ENCODE measurements at regions not wholly inside any gene's neighbourhood (a gene's known extent, or its start where the extent isn't known, plus 50 kb on each side); places are given as distances from the start of the nearest gene placed in this dataset.

DNA sequence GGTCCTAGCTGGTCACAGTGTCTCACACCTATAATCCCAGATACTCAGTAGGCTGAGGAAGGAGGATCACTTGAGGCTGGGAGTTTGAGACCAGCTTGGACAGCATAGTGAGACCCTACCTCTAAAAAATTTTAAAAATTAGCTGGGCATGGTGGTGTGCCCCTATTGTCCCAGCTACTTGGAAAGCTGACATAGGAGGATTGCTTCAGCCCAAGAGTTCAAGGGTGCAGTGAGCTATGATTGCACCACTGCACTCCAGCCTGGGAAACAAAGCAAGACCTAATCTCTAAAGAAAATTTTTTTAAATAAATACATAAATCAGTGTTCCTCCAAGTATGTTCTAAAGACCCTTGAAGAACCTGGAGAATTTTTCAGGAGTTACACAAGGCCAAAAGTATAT lies 50.6 kb upstream of the GNAO1 start:
- no peak for DNase-seq

DNA sequence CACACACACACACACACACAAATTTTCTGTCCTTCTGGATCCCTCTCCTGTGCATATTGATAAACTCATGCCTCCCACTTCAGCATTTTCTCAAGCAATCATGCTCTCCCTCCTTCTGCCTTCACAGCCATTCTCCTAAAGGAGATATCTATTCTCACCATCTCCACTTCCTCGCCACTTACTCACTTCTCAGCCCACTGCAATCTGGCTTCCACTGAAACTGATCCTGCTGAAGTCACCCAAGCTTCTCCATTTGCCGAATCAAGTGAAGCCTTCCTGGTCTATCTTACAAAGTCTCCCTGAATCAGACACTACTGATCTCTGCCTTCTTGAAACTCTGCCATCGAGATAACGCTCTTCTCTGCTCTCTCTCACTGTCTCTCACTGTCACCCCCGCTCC lies 54.0 kb upstream of the GNAO1 start:
- no peak for DNase-seq

DNA sequence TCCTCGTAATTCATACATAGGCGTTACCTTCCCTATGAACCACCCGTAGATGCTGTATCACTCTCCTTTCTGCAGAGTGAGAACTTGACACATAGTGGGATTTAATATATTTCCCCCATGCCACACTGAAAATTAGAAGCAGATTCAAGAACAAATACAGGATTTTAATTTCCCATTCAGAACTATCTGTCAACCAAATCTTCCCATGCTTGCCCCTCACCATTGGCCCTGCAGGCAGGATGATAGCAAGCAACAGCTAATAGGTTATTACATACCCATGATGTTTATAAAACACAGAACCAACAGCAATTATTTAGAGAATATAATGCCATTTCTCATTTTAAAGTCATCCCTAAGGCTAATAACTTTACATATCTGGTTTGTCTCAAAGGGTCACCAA lies 55.0 kb upstream of the GNAO1 start:
- no peak for DNase-seq

DNA sequence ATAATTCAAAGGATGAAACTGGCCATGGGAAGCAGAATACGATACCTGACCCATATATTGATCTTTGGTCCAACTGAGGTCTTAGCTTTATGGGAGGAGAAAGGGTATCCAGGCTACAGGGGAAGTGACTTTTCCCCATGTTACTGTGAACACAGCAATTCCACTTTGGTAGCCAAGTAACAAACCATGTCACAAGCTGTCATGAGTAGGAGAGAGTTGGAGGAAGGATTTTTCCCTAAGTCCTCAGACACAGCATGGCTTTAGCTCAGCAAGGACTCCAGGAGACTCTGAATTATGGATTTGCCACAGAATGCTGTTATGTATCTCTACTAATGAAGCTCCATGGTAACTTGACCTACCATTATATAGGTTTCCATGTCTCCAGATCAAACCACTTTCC lies 56.5 kb upstream of the GNAO1 start:
- no peak for DNase-seq

DNA sequence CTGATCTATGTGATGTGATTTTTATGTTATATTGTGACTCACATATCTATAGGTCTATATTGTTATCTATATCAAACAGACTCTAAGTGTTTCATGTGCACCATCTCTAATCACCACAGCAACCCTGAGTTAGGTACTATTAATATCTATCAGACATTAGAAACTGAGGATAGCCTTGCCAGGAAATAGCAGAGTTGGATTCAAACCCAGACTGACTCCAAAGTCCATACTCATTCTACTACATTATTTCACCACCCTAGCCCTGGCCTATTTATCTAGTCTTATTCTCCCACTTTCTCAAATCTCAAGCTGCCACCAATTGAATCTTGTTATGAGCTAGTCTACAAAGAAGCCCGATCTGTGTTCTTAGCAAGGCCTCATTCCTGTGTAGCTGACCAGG lies 65.4 kb upstream of the GNAO1 start:
- DNase-seq = no peak

DNA sequence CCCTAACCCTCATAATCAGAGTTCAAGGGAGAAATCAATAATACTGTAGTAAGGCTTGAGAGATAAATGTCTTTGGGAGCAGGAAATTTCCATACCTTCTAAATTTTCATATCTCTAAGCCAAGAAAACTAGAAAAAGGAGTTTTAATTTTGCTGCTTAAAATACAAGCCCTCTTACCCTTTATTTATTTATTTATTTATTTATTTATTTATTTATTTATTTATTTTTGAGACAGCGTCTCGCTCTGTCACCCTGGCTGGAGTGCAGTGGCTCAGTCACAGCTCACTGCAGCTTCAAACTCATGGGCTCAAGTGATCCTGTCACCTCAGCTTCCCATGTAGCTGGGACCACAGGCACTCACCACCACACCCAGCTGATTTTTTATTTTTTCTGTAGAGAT lies 69.0 kb upstream of the GNAO1 start:
- DNase-seq = no peak

DNA sequence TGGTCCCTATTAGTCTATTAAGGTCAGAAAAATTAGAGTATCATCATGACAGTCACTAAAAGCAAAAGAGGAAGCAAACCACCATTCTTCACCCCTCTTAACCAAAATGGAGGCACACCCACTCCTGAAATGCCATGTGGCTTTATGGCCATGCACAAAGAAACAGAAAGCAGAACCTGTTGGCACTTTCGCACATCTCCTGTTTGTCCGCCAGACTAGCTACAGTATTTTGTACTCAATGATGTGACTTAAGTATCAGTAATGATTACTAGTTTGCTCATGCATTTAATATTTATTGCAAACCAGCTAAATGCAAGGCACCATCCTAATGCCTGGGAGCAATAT lies 70.2 kb upstream of the GNAO1 start:
- DNase-seq = no peak

DNA sequence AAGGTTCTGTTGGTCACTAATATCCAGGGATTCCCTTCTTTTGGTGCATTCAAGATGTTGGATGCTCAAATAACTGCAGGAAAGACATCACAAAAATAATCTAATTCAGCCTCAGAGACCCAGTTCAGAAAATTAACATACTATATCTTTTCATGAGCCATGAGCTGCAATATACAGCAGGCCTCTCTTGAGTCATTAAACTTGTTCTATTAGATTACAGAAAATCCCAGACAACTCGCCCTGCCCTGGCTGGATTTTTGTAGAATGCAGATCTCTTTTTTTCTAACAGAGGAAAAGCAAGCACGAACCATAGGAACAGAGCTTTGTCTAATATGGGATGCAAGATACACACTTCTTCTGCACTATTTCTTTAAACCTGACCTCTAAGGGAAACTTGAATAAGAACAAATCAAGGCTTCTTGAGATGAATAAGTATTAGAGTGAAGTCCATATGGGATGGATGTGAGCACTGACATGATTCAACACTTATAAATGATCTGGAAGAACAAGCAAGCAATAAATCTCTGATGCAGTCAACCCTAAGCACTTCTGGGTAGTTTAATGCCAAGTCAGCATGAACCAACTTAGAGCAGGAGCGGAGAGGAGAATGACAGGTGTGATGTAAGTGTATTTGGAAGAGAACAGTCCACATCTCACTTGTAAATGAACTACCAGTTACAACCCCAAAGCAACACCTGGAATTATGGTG lies 70.7 kb upstream of the GNAO1 start:
- DNase-seq = no peak

DNA sequence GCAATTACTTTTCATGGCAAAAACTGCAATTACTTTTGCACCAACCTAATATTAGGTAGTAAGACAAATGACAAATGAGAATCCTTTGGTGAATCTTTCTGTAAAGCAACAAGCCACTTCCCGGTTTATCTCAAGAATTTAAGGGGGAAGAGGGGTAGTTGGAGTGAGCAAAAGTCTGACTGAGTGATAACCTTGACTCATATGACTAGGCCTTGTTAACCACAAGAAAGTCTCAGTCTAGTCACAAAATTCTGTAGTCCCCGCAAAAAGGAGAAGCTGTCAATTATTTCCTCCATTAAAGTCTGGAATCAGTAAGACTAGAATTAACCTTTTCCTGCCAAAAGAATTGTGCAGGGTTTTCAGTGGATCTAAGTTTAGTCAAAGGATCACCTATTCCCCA lies 72.2 kb upstream of the GNAO1 start:
- DNase-seq = no peak

DNA sequence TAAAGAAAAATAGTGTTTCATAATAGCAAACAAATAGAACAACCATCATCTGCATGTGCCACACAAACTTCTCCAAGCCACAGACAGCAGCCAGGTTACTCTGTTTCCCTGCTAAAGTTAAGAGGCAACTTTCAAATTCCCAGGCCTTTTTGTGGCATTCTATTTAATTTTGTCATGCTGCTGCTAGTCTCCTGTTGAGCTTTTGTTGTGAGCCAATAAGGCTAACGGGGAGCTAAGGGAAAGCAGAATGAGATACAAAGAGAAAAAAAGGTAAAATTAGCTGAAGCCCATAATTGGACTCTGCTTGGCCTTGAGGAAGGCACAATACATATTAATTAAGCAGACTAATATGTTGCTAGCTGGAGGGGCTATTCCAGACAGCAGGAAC lies 74.7 kb upstream of the GNAO1 start:
- no peak for DNase-seq

DNA sequence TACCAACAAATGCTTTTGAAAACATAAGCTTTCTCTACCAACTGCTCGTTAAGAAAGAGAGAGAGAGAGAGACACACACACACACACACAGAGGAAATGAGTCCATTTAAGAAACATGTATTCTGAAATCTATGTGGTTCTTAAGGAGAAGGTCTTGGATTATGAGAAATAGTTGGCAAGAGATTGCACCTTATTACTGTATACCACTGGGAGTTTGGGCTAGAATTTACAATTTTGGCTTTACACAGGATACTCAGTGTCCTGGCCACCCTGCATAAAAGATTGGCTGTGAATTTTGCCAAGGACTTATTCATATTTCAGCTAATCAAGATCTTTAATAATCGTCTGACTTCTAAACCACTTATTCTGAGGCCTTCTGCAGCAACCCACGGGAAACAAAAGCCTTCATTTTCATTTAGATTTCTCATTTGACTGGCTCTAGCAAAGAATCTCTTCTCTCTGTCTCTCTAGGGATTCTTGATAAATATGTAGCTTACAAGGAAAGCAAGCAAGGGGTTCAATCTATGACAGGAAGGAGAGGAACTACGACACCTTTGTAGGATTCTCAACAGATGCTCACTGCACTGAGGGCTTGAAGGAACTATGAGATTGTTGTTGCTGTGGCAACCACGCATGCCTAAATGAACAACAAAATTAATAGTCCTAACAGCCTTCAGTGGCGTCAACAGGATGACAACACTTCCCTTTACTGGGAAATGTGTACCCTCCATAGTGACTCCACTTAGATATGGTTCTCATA lies 75.3 kb upstream of the GNAO1 start:
- DNase-seq = no peak

DNA sequence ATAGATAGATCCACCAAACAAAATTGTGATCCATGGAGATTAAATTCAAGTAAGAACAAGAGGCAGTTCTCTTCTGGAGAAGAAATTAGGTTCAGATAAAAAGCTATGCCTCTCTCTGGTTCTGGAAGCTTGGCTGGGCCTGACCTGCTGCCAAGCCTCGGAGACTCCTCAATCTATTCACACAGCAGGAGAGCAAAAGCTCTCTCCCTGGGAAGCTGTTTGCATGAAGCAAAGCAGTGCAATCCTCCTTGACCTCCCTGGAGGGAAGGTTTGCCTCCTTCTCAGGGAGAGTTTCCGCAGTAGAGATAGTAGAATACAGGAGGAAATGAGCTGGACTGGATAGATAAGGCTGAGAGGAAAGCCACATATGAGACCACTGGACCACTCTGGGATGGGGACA lies 78.1 kb upstream of the GNAO1 start:
- DNase-seq = no peak

DNA sequence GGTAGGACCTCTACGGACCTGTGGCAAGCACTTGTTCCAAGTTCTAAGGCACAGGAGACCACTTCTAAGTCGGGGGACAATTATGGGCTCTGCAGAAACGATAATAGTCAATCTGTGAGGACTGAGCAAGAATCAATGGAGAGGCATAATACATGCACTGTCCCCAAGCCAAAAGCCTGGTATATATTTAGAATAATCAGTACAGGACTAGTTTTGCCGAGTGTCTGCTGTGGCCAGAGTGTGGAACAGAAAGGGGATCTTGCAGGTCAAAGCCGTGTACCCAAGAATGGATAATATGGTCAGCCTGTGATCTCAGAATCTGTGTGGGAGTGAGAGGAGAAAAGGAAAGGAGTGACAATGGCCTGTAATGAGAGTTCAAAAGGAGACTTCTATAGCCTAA lies 80.2 kb upstream of the GNAO1 start:
- DNase-seq = no peak

DNA sequence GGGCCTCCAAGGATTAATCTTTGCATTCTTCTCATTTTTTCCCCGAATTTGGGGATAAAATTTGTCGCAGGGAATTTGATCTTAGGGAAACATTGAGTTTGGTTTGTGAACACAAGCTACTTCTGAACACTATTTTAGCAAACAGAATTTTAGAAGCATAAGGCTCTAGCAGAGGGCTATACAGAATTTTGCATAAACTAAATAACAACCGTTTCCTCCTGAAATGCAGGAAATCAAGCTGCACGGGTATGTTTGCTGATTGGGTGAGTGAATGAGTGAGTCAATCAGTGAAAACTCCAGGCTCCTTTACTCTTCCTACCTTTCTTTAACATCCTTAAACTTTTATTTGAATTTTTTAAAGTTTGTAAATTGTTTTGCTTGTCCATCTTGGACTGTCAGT lies 81.3 kb upstream of the GNAO1 start:
- no peak for DNase-seq

DNA sequence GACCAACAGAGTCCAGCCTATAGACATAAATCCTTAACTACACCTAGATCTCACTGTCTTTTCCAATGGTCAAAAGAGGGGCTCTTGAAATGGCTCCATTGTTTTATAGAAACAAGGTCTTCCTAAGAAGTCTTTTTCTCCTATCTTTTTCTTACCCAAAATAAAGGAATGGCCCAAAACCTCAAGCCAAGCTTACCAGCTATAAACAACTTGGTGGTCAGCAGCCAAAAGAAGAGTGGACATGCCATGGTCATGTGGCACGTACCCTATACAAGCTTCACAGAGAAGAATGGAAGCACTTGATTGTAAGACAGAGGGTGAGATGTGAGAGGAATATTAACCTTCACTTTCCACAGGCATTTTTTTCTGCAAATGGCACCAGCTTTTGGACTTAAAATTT lies 82.1 kb upstream of the GNAO1 start:
- no peak for DNase-seq

DNA sequence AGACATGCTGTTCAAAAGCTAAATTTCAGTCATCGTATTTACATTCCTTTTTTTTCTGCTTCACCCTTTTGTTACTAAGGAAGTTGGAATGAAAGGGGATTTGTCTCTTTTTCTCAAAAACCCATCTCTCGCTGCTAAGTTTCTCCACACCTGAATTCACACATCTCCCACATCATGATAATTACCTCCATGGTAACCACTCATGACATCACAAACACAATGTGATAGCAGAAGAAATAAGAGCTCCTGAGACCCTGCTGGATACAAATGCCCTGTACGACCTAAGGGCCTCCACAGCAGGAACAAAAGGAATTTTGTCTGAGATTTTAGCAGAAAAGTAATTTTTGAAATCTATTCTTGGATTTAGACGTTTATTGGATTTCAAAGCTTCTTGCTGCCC lies 82.6 kb upstream of the GNAO1 start:
- DNase-seq = no peak

DNA sequence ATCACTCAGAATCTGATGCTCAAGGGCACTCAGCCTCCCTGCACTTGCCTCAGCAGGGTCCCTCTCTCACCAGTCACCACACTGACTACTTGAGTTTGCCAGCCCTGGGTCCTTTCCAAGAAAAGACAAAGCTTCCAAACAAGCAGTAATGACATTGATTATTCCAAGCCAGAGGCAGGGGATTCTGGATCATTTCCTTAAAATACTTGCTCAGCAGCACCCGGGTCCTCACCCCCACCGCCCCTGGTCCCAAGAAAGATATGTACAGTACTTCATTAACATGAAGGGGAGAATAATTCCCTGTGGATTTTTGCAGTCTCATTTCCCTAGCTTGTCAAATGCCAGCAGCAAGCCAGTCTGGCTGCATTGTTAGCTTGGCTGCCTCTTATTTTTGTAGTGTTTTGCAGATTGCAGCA lies 83.2 kb upstream of the GNAO1 start:
- DNase-seq = no peak

DNA sequence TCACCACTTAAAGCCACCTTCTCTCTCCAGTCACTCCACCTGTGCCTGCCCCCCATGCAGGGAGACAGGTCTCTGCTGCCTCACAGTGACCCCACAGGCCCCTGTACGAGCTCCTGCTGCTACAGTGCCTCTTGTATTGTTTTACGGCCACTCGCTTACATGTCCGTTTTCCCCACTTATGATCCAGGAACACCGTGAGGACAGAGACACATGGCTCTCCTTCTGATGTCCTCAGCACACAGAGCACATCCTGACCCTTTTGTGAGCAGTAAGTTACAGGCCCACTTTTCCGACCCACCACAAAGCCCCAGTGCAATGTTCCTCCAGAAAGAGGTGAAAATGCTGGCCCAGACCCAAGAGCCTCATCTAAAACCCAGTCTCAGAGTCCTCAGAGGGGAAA lies 84.8 kb upstream of the GNAO1 start:
- DNase-seq = no peak

DNA sequence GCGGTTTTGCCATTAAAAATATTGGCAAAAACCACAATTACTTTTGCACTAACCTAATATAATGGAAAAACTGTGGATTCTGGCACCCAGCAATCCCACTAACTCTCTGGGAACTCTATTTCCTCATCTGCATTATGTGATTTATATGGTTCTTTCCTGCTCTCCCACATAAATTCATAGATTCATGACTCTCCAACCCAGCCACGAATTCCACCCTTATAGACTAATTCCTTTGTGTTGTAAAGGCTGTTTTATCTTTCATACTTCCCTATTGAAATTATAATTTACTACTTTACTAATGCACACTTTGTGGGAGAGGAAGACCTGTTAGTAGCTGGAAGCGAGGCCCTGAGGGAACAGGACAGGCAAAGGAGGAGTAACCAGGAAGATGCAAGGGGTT lies 88.4 kb upstream of the GNAO1 start:
- DNase-seq = no peak

DNA sequence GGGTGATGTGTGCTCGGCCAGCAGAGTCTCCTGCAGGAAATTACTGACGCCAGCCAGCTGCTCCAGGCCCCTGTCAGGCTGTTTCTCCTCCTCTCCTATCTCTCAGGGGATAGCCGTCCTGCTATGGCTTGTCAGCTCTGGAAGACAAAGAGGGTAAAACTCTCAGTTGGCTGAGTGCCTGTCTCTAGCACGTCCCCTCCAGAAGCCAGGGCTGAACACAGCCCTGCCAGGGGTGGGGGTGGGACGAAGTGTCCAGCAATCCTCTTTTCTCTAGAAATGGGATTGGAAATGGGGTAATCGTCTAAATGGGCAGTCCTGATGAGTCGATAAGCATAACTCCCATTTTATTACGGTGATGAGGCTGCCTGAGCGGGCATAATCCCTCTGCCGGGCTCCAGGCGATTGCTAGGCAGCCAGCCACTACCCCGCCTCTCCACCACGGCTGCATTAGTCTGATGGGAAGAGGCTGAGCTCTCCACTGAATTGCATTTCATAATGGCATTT lies 89.1 kb upstream of the GNAO1 start:
- no peak for DNase-seq

DNA sequence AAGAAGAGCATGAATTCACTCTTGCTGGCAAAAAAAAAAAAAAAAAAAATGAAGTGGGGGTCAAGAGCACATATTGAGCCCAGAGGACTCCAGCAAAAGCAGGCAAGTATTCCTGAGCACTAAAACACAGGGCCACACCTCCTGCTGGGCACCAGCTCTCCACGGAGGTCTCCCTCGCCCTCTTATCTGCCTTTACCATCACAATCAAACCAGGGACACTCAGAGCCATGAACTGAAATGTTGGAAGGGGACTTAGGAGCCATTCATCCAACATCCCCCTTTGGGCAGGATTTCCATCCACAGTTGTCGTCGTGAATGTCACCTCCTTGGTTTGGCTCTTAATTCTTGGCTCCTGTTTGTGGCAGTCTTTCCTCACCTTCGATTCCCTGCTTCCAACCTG lies 89.8 kb upstream of the GNAO1 start:
- no peak for DNase-seq

DNA sequence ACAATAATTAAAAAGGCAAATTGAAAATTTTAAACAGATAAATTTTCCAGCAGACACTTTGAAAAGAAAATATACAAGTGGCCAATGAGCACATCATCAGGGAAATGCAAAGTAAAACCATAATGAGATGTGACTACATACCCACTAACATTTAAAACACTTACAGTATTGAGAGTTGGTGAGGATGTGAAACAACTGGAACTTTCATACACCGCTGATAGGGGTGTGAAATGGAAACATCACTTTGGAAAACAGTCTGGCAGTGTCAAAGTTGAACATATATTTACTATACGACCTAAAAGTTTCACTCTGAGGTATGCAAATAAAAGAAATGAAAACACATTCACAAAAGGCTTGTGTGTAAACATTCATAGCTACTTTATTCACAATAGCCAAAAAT lies 94.0 kb upstream of the GNAO1 start:
- no peak for DNase-seq

DNA sequence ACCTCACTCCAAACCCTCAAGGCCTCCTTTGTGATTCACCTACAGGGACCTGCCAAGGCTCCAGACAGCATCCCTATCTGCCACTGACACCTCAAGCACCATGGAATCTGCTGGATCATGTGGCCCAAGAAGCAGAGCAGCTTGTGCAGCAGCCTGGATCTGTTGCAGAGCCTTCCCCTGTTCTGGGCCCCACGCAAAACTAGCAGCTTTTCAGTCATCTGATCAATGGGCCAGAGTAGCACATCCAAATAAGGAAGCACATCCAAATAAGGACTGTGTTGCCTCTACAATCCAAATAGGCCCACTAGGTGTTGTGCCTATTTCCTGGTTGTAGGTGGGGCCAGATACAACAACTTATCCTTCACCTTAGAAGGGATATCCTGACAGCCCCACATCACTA lies 97.1 kb upstream of the GNAO1 start:
- no peak for DNase-seq

DNA sequence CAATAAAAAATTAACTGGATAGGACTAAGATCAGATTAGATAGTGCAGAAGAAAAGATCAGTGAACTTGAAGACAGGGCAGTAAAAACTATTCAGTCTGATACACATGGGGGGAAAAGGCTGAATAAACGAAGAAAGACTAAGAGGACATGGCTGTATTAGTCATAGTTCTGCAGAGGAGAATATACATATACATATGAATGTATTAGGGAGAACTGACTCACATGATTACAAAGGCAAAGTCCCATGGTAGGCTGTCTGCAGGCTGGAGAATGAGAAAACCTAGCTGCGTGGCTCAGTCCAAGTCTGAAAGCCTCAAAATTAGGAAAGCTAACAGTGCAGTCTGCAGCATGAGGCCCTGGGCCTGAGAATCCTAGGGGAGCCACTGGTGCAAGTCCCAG lies 98.2 kb upstream of the GNAO1 start:
- no peak for DNase-seq

DNA sequence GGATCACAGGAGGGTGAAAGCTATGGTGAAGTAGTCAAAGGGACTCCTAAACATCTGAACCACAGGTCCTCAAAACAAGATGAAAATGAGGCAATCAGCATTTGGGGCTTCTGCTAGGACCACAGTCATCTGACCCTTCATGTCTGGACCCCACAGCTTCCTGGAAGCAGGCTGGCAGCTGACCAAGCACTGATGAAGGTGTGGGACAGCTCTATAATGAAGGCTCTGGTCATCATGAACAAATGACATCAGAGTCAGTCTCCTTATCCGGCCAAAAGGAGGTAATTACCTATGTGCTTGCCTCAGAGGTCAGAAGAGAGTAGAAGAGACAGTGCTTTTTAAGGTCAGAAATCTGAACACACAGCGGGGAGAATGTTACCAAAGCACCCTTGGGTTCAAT lies 101.2 kb upstream of the GNAO1 start:
- no peak for DNase-seq

Data from activated CD4-positive, alpha-beta T cell treated with anti-CD3 and anti-CD28 coated beads for 1 hour (primary cell).